ENCODE measurements at regions not wholly inside any gene's neighbourhood (a gene's known extent, or its start where the extent isn't known, plus 50 kb on each side); places are given as distances from the start of the nearest gene placed in this dataset.
A peak's percentile ranks its signal among the peaks of the same experiment; 100 is the strongest.

DNA sequence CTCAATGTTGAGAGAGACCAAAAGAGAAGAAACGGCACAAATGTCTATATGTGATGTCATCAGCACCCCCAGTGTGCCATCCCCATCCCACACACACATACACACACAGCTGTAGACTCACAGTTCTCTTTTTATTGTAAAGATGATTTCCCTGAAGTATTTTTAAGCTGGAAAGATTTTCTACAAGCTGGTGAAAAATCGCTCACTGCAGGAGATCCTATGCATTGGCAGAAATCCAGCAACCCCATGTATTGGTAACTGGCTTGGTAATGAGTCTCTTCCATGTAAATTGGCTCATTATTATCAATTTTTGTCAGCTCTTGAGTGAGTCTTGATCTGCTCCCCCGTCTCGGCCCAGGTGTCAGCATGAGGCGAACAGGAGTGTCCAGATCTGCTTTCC, 107.1 kb upstream of the UQCRFS1 start:
- Histone ChIP-seq H3K27ac (no peak overlapping the region), H3K4me3 (no peak overlapping the region), H3K36me3 (no peaks in the 10 kb centered on the region), H3K27me3 (peaks cover 0 to 6% (median 0%) of the 10 kb centered on the region in 3 donors), H3K4me1 (no peaks in the 10 kb centered on the region), H3K9me3 (no peaks in the 10 kb centered on the region)
- WGBS, 2 donors, result 66 to 77% methylated on average over 5 of the region's 5 CpGs
- peak; percentile 17 for DNase-seq
- intact Hi-C loops (cut with DNase I), result no loop called here
- TF ChIP-seq, protein P1, sequence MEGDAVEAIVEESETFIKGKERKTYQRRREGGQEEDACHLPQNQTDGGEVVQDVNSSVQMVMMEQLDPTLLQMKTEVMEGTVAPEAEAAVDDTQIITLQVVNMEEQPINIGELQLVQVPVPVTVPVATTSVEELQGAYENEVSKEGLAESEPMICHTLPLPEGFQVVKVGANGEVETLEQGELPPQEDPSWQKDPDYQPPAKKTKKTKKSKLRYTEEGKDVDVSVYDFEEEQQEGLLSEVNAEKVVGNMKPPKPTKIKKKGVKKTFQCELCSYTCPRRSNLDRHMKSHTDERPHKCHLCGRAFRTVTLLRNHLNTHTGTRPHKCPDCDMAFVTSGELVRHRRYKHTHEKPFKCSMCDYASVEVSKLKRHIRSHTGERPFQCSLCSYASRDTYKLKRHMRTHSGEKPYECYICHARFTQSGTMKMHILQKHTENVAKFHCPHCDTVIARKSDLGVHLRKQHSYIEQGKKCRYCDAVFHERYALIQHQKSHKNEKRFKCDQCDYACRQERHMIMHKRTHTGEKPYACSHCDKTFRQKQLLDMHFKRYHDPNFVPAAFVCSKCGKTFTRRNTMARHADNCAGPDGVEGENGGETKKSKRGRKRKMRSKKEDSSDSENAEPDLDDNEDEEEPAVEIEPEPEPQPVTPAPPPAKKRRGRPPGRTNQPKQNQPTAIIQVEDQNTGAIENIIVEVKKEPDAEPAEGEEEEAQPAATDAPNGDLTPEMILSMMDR (IDR thresholded peaks at IDR 0.05), result no peak
- TF ChIP-seq EP300 (IDR thresholded peaks at IDR 0.05) (no peak), POLR2AphosphoS5 (IDR thresholded peaks at IDR 0.05) (no peak), POLR2A (IDR thresholded peaks at IDR 0.05) (no peak)

DNA sequence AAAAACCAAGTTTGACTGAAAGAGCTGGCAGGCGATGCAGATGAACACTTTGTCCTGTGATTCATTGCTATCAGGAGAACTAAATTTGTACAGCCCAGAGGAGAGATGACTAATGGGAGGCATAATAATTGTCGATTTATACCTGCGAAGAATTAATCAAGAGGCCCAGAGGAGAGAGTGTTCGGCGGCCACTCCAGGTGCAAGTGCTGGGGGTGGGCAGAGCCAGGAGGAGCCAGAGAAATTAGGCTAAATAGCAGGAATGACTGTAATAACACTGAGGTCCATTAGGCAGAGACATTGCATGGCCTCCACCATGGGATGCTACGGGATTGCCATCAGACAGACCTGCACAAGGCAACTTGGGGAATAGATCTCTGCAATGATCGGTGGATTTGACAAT, 107.7 kb upstream of the UQCRFS1 start:
- no peak for TF ChIP-seq EP300 (IDR thresholded peaks at IDR 0.05)
- TF ChIP-seq POLR2A (IDR thresholded peaks at IDR 0.05), result no peak
- no peak for TF ChIP-seq POLR2AphosphoS5 (IDR thresholded peaks at IDR 0.05)
- TF ChIP-seq, protein P1 (IDR thresholded peaks at IDR 0.05), result no peak
- Histone ChIP-seq H3K4me3 (no peak overlapping the region), H3K9me3 (no peaks in the 10 kb centered on the region), H3K27ac (no peak overlapping the region), H3K36me3 (no peaks in the 10 kb centered on the region), H3K4me1 (no peaks in the 10 kb centered on the region), H3K27me3 (peaks cover 0 to 6% (median 0%) of the 10 kb centered on the region in 3 donors)
- 82 to 86% methylated on average over 7 of the region's 7 CpGs for WGBS, 2 donors
- peak; percentile 15 for DNase-seq
- intact Hi-C loops (cut with DNase I), result no loop called here

DNA sequence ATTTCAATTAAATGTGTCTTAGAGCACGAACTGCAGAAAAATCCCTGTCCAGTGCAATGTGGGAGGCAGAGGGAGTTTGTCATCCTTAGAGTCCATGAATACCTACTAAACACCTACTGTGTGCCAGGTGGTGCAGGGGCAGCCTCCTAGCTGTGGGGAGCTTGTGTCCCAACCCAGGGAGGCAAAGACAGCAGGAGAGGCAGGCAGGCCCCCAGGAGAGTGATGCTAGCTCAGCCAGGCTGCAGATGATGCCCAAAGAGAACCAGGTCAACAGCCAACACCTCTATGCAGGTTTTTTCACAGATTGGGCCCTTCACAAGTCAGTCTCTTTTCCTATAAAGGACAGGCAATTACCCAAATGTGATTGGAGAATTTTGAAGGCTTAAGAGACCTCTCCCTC, 108.2 kb upstream of the UQCRFS1 start:
- WGBS, 2 donors, result 30 to 63% methylated on average over 1 of the region's 1 CpG
- Histone ChIP-seq H3K27me3 (peaks cover 0 to 6% (median 0%) of the 10 kb centered on the region in 3 donors), H3K4me1 (no peaks in the 10 kb centered on the region), H3K4me3 (no peak overlapping the region), H3K36me3 (no peaks in the 10 kb centered on the region), H3K9me3 (no peaks in the 10 kb centered on the region), H3K27ac (no peak overlapping the region)
- peak; percentile 15 for DNase-seq
- intact Hi-C loops (cut with DNase I), result no loop called here
- TF ChIP-seq POLR2A (IDR thresholded peaks at IDR 0.05) (no peak), EP300 (IDR thresholded peaks at IDR 0.05) (no peak), POLR2AphosphoS5 (IDR thresholded peaks at IDR 0.05) (no peak)
- TF ChIP-seq, protein P1 (IDR thresholded peaks at IDR 0.05), result no peak

DNA sequence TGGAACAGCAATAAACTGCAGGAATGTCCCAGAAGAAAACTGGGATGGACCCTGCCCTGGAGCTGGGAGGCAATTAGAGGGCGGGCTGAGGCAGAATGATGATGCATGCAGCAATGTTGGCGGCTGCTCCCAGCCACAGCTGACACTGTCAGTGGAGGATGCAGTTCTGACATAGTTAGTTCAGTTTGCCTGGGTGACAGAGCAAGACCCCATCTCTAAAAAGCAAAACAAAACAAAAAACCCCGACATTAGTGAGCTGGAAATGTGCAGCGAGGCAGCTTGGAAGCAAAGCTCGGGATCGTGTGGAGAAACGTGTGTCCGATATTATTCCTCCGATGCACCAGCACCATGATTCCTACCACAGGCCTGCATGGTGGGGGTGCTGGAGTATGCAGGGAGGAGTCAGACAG, 110.1 kb upstream of the UQCRFS1 start:
- TF ChIP-seq EP300 (IDR thresholded peaks at IDR 0.05) (no peak), POLR2AphosphoS5 (IDR thresholded peaks at IDR 0.05) (no peak), POLR2A (IDR thresholded peaks at IDR 0.05) (no peak)
- TF ChIP-seq, protein P1 (IDR thresholded peaks at IDR 0.05), result no peak
- Histone ChIP-seq H3K27me3 (no peaks in the 10 kb centered on the region), H3K4me1 (no peaks in the 10 kb centered on the region), H3K9me3 (no peaks in the 10 kb centered on the region), H3K4me3 (no peak overlapping the region), H3K27ac (no peak overlapping the region), H3K36me3 (no peaks in the 10 kb centered on the region)
- intact Hi-C loops (cut with DNase I), result no loop called here
- WGBS, 2 donors, result 68 to 77% methylated on average over 9 of the region's 9 CpGs
- peak; percentile 10 for DNase-seq
